Type B pancreatic cell (in vitro differentiated cells): ENCODE measurements at regions not wholly inside any gene's neighbourhood (a gene's known extent, or its start where the extent isn't known, plus 50 kb on each side); places are given as distances from the start of the nearest gene placed in this dataset.
"Not testable (repeated sequence)": the region's sequence is repeated elsewhere in the genome, so short reads cannot be mapped to it uniquely, and the experiment has no call there.

Experiments
- DNase-seq: peaks from one replicate; pipeline ENCODE4 v3.0.0; 2021; ENCODE audit warnings: mixed read lengths; ENCODE audit not compliant: unreplicated experiment; ENCODE audit errors: extremely low spot score
- H3K27ac Mint-ChIP-seq: 2 replicates; pipeline ENCODE4 v1.8.0; 2021; ENCODE audit warnings: mild to moderate bottlenecking, mixed read lengths
- H3K27me3 Mint-ChIP-seq: 2 replicates; pipeline ENCODE4 v1.8.0; 2021; ENCODE audit warnings: mixed read lengths
- H3K36me3 Mint-ChIP-seq: 2 replicates; pipeline ENCODE4 v1.8.0; 2021; ENCODE audit warnings: mixed read lengths
- H3K4me1 Mint-ChIP-seq: one replicate; pipeline ENCODE4 v1.8.0; 2021; ENCODE audit warnings: mixed read lengths; ENCODE audit not compliant: unreplicated experiment
- H3K4me3 Mint-ChIP-seq: 2 replicates; pipeline ENCODE4 v1.8.0; 2021; ENCODE audit warnings: mild to moderate bottlenecking, mixed read lengths
- H3K9me3 Mint-ChIP-seq: 2 replicates; pipeline ENCODE4 v1.8.0; 2021; ENCODE audit warnings: mixed read lengths
- CTCF ChIP-seq: fragments of 200-600 bp; sonication (generic); conservative IDR thresholded peaks from 2 replicates; pipeline ENCODE4 v1.5.0; 2021; ENCODE audit warnings: antibody characterized with exemption, mild to moderate bottlenecking

- Mint-ChIP-seq H3K9me3 (no peaks in the 10 kb centered on the region), H3K4me3 (no peak overlapping the region), H3K36me3 (no peaks in the 10 kb centered on the region), H3K4me1 (no peaks in the 10 kb centered on the region), H3K27ac (no peak overlapping the region), H3K27me3 (no peaks in the 10 kb centered on the region)
- DNase-seq, result no peak
- no peak for TF ChIP-seq CTCF
Measured at GRCh38 chrX:26562156-26562555, 346.2 kb downstream of the MAGEB5 start.

DNA sequence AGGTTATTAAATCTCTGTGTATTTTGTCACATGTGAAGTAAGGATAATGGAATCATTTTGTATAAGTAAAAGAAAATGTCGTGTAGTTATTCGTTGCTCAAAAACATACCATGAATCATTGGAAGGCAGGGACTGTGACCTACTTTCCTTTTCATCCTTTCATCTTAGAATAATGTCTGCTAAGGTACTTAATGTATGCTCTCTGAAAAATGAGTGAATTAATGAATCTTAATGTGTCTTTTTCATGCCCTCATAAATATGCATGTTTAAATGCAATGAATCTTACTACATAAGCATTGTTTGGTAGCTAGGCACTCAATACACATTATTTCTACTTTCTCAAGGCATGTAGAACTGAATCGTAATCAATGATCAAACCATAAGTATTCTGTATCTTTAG, 343.9 kb downstream of the MAGEB5 start:
- H3K27ac Mint-ChIP-seq, result no peak overlapping the region
- DNase-seq, result no peak
- H3K4me1 Mint-ChIP-seq, result no peaks in the 10 kb centered on the region
- H3K4me3 Mint-ChIP-seq, result no peak overlapping the region
- TF ChIP-seq CTCF, result no peak
- no peaks in the 10 kb centered on the region for H3K9me3 Mint-ChIP-seq
- no peaks in the 10 kb centered on the region for H3K36me3 Mint-ChIP-seq
- no peaks in the 10 kb centered on the region for H3K27me3 Mint-ChIP-seq

DNA sequence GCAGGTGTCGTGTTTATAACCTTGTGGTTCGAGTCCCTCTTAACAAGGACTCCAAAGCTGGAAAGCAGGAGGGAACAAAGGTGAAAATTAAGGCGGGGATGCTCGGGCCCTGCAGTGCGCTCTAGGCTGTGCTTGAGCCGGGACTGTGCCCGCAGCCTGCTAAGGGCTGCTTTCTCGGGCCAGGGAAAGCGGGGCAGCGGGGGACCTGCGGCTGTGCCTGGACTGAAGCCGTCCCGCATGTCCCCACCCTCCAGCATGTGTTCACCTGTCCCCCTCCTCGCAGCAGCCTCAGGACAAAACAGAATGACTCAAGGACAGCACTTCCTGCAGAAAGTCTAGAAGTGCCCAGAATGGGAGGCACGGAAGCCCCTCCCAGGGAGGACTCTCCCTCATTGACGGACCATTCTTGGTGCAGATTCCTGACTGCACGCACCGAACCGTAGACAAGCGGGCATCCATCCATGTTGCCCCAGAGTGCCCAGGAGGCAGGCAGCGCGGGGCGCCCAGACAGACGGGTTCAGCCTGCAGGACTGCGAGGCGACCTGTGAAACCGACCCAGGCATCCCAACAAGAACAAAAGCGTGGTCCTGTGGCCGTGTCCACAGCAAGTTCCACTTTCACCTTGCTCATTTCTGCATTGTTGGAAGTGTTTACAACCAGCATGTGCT, 342.9 kb downstream of the MAGEB5 start:
- no peaks in the 10 kb centered on the region for H3K4me1 Mint-ChIP-seq
- no peaks in the 10 kb centered on the region for H3K27me3 Mint-ChIP-seq
- DNase-seq, result no peak
- no peaks in the 10 kb centered on the region for H3K36me3 Mint-ChIP-seq
- H3K27ac Mint-ChIP-seq, result no peak overlapping the region
- peaks cover 5% of the 10 kb centered on the region for H3K9me3 Mint-ChIP-seq
- H3K4me3 Mint-ChIP-seq, result no peak overlapping the region
- no peak for TF ChIP-seq CTCF

DNA sequence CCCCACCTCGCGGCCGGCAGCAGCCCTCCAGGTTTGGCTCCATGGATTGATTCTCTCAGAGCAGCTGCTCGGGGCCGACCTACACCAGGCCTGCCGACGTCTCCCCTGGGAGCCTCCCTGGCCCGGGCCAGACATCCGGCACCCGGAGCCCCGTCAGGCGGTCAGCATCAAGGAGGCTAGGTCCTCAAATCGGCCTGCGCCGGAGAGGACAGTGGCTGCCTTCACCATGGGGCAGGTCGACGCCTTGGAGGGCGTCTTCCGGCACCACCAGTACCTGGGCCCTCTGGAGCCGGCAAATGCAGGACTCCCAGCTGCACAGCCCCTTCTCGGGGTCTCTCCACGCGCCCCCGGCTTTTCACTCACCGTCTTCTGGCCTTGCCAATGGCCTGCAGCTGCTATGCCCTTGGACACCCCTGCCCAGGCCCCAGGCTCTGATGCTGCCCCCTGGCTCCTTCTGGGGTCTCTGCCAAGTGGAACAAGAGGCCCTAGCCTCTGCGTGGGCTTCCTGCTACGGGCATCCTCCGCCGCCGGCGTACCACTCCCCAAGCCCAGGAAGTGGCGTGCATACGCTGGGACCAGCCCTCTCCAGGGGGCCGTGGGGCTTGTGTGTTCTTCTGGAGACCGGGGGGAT, 341.8 kb downstream of the MAGEB5 start:
- H3K4me3 Mint-ChIP-seq, result no peak overlapping the region
- DNase-seq, result no peak
- no peak overlapping the region for H3K27ac Mint-ChIP-seq
- no peaks in the 10 kb centered on the region for H3K27me3 Mint-ChIP-seq
- TF ChIP-seq CTCF, result no peak
- H3K36me3 Mint-ChIP-seq, result no peaks in the 10 kb centered on the region
- no peaks in the 10 kb centered on the region for H3K4me1 Mint-ChIP-seq
- peaks cover 5% of the 10 kb centered on the region for H3K9me3 Mint-ChIP-seq

GRCh38 chrX:26525768-26526167, 309.8 kb downstream of the MAGEB5 start:
- H3K36me3 Mint-ChIP-seq, H3K27ac Mint-ChIP-seq, DNase-seq, H3K9me3 Mint-ChIP-seq, H3K27me3 Mint-ChIP-seq, H3K4me1 Mint-ChIP-seq: not testable (repeated sequence)
- H3K4me3 Mint-ChIP-seq, result peak overlapping the region; percentile 19

DNA sequence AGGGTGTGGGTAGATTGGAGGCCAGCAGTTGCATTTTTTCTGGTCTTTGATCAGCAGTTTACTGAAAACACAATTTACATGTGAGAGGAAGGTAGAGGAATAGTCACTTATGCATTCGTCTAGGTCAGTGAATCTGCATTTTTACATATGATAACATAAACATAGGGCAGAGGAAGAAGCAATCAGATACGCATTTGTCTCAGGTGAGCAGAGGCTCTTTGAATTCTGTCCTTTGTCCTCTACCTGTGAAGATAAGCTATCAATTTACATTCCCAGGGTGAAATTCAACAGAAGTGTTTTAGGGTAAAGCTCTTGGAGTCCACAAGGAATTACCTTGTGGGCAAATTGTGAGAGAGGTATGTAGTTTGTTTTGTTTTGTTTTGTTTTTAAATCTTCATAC, 306.5 kb downstream of the MAGEB5 start:
- Mint-ChIP-seq H3K27ac (no peak overlapping the region), H3K9me3 (peaks cover 5% of the 10 kb centered on the region), H3K4me1 (no peaks in the 10 kb centered on the region), H3K36me3 (no peaks in the 10 kb centered on the region), H3K27me3 (no peaks in the 10 kb centered on the region), H3K4me3 (no peak overlapping the region)
- DNase-seq, result no peak
- TF ChIP-seq CTCF, result no peak
